Hepatocyte (in vitro differentiated cells): ENCODE measurements at regions not wholly inside any gene's neighbourhood (a gene's known extent, or its start where the extent isn't known, plus 50 kb on each side); places are given as distances from the start of the nearest gene placed in this dataset.

Experiments
- CTCF ChIP-seq: fragments of 200-600 bp; sonication (generic); IDR thresholded peaks from 2 replicates; pipeline ENCODE4 v1.5.1; 2016; ENCODE audit warnings: antibody characterized with exemption, mild to moderate bottlenecking; ENCODE audit not compliant: poor library complexity
- EZH2 ChIP-seq: fragments of 200-600 bp; sonication (generic); IDR thresholded peaks from 2 replicates; pipeline ENCODE4 v1.6.1; 2016; ENCODE audit warnings: antibody characterized with exemption, mild to moderate bottlenecking, borderline replicate concordance
- EZH2phosphoT487 ChIP-seq: fragments of 200-600 bp; sonication (generic); IDR thresholded peaks from one replicate; pipeline ENCODE4 v1.6.1; 2018; ENCODE audit warnings: antibody characterized with exemption, mild to moderate bottlenecking, low read depth, moderate library complexity; ENCODE audit not compliant: unreplicated experiment, severe bottlenecking

- TF ChIP-seq CTCF (no peak), EZH2 (no peak), EZH2phosphoT487 (no peak)
Observed at GRCh38 chr21:35451276-35451675, 402.2 kb upstream of the RUNX1 start.
